SK-N-SH (cell line): ENCODE measurements at regions not wholly inside any gene's neighbourhood (a gene's known extent, or its start where the extent isn't known, plus 50 kb on each side); places are given as distances from the start of the nearest gene placed in this dataset.

Experiments
- CTCF ChIA-PET: fragments of 300-600, 350-600 bp; formaldehyde crosslinking; extraction: SDS; loops from one replicate; lab custom pipeline; 2021; lab: Yijun Ruan, JAX
- POLR2A ChIA-PET: fragments of 350-600 bp; sonication (Branson Sonifier 250); formaldehyde crosslinking; extraction: SDS; loops from one replicate; lab custom pipeline; 2020; ENCODE audit warnings: antibody characterized with exemption, inconsistent platforms; lab: Yijun Ruan, JAX
- DNase-seq: peaks from one replicate; pipeline ENCODE4 v3.0.0; 2012
- H2AFZ ChIP-seq: fragments of 200-600 bp; sonication (generic); 2 replicates; pipeline ENCODE4 v1.8.1; 2016; ENCODE audit warnings: antibody characterized with exemption, mild to moderate bottlenecking, low read depth
- H3F3A ChIP-seq: fragments of 200-600 bp; sonication (generic); replicated peaks from 2 replicates; pipeline ENCODE3; 2016; ENCODE audit warnings: antibody characterized with exemption, mild to moderate bottlenecking; ENCODE audit not compliant: insufficient read depth
- H3K27ac ChIP-seq, 2 experiments: fragments of 200-500 bp in 1 of 2; fragments of 200-600 bp in 1 of 2; sonication (Bioruptor generic) in 1 of 2; sonication (generic), shearing (Covaris generic) in 1 of 2; 2 replicates each; pipeline versions ENCODE4 v1.5.1 to v1.6.1; 2014 to 2016; ENCODE audit warnings: low read depth in 2 of 2, inconsistent platforms in 1 of 2, low read length in 1 of 2, mild to moderate bottlenecking in 1 of 2, mixed read lengths in 1 of 2
- H3K27me3 ChIP-seq: fragments of 200-600 bp; sonication (generic), shearing (Covaris generic); 2 replicates; pipeline ENCODE4 v1.6.1; 2016; ENCODE audit warnings: mixed run types; ENCODE audit not compliant: insufficient read depth
- H3K36me3 ChIP-seq, 2 experiments: fragments of 200-500 bp in 1 of 2; fragments of 200-600 bp in 1 of 2; sonication (Bioruptor generic) in 1 of 2; sonication (generic) in 1 of 2; replicated peaks in 1 of 2; 2 replicates each; pipeline versions ENCODE3 to v1.5.1; 2014 to 2016; ENCODE audit warnings: low read length in 1 of 2, mild to moderate bottlenecking in 1 of 2; ENCODE audit not compliant: insufficient read depth in 2 of 2, control insufficient read depth in 1 of 2
- H3K4me1 ChIP-seq, 2 experiments: fragments of 200-500 bp in 1 of 2; fragments of 200-600 bp in 1 of 2; sonication (Bioruptor generic) in 1 of 2; sonication (generic), shearing (Covaris generic) in 1 of 2; 2 replicates each; pipeline versions ENCODE4 v1.5.1 to v1.6.1; 2014 to 2016; ENCODE audit warnings: low read depth in 1 of 2, low read length in 1 of 2, mixed run types in 1 of 2; ENCODE audit not compliant: insufficient read depth in 2 of 2, control insufficient read depth in 1 of 2
- H3K4me2 ChIP-seq: fragments of 200-600 bp; sonication (generic), shearing (Covaris generic); 2 replicates; pipeline ENCODE4 v1.6.1; 2017; ENCODE audit warnings: mixed run types
- H3K4me3 ChIP-seq, 2 experiments: fragments of 200-500 bp in 1 of 2; fragments of 200-600 bp in 1 of 2; sonication (Bioruptor generic) in 1 of 2; sonication (generic), shearing (Covaris generic) in 1 of 2; 2 replicates each; pipeline versions ENCODE4 v1.5.1 to v1.8.1; 2014 to 2016; ENCODE audit warnings: low read depth in 2 of 2, inconsistent platforms in 1 of 2, low read length in 1 of 2, mild to moderate bottlenecking in 1 of 2, mixed read lengths in 1 of 2, moderate library complexity in 1 of 2
- H3K79me2 ChIP-seq: fragments of 200-600 bp; sonication (generic); 2 replicates; pipeline ENCODE4 v1.8.1; 2017; ENCODE audit warnings: mild to moderate bottlenecking; ENCODE audit not compliant: insufficient read depth
- H3K9ac ChIP-seq: fragments of 200-600 bp; sonication (generic); 2 replicates; pipeline ENCODE4 v1.6.1; 2017; ENCODE audit warnings: mixed run types
- H3K9me2 ChIP-seq: fragments of 200-600 bp; sonication (generic); 2 replicates; pipeline ENCODE4 v1.6.1; 2017; ENCODE audit warnings: mixed run types
- H3K9me3 ChIP-seq: fragments of 200-600 bp; sonication (generic); 2 replicates; pipeline ENCODE4 v1.6.1; 2017; ENCODE audit warnings: mixed run types, mild to moderate bottlenecking, moderate library complexity
- H4K20me1 ChIP-seq: fragments of 200-600 bp; sonication (generic); 2 replicates; pipeline ENCODE4 v1.6.1; 2017; ENCODE audit warnings: mild to moderate bottlenecking, mixed run types; ENCODE audit not compliant: insufficient read depth
- CTCF ChIP-seq: fragments of 200-600 bp; sonication (generic); IDR thresholded peaks from 2 replicates; pipeline ENCODE4 v1.6.1; 2017; ENCODE audit warnings: antibody characterized with exemption, mild to moderate bottlenecking, moderate library complexity
- ELF1 ChIP-seq: IDR thresholded peaks from 2 replicates; pipeline ENCODE4 v1.4.0; 2012
- FOXJ3 ChIP-seq: sonication (generic); formaldehyde crosslinking; IDR thresholded peaks from 2 replicates; pipeline ENCODE4 v1.5.1; 2020; ENCODE audit warnings: mild to moderate bottlenecking, missing genetic modification reagents
- MXI1 ChIP-seq: IDR thresholded peaks from 2 replicates; pipeline ENCODE4 v1.6.1; 2012; ENCODE audit warnings: mild to moderate bottlenecking, low read depth, low read length, improper control_type of control experiment
- NFIC ChIP-seq: IDR thresholded peaks from 2 replicates; pipeline ENCODE4 v1.4.0; 2012; ENCODE audit warnings: borderline replicate concordance
- POLR2AphosphoS5 ChIP-seq: IDR thresholded peaks from 2 replicates; pipeline ENCODE4 v1.6.1; 2012; ENCODE audit warnings: low read depth, low read length
- REST ChIP-seq: IDR thresholded peaks from 2 replicates; pipeline ENCODE4 v1.6.1; 2012; ENCODE audit warnings: mild to moderate bottlenecking, low read depth, low read length, moderate library complexity
- SIN3A ChIP-seq: IDR thresholded peaks from 2 replicates; pipeline ENCODE4 v1.6.1; 2012; ENCODE audit warnings: low read depth, mild to moderate bottlenecking, low read length, moderate library complexity, borderline replicate concordance
- USF1 ChIP-seq: IDR thresholded peaks from 2 replicates; pipeline ENCODE4 v1.4.0; 2012; ENCODE audit warnings: low read depth, borderline replicate concordance
- USF2 ChIP-seq: fragments of 150-350 bp; IDR thresholded peaks from 2 replicates; pipeline ENCODE4 v1.6.1; 2017; ENCODE audit warnings: antibody characterized with exemption, low read length, low read depth, borderline replicate concordance
- WGBS: methylation state at CpG from one replicate; pipeline ENCODE4 v1.1.6; 2017; ENCODE audit warnings: low lambda C conversion rate; 5-methylcytosine and 5-hydroxymethylcytosine counted together

GRCh38 chr3:110123946-110124345 lies 786.6 kb upstream of the DPPA4 start (continued):
- TF ChIP-seq REST (no peak), POLR2AphosphoS5 (no peak)
- TF ChIP-seq, all 33 proteins: peak for 0

- Histone ChIP-seq H3K27ac (no peak overlapping the region), H3K4me3 (no peak overlapping the region), H3K4me1 (no peaks in the 10 kb centered on the region), H3K36me3 (no peaks in the 10 kb centered on the region), H3K79me2 (no peaks in the 10 kb centered on the region), H3K4me2 (no peak overlapping the region), H4K20me1 (no peaks in the 10 kb centered on the region), H3F3A (no peaks in the 10 kb centered on the region), H3K27me3 (no peaks in the 10 kb centered on the region), H3K9me3 (no peaks in the 10 kb centered on the region), H2AFZ (no peak overlapping the region), H3K9ac (no peak overlapping the region), H3K9me2 (no peaks in the 10 kb centered on the region; the same call in 1 of the 2 replicates)
- TF ChIP-seq ELF1 (no peak), CTCF (no peak), NFIC (no peak), SIN3A (no peak), MXI1 (no peak), FOXJ3 (CRISPR knock-in tag) (no peak), USF1 (no peak), USF2 (no peak)
- no peak for DNase-seq
- WGBS, result 77% methylated on average over 9 of the region's 10 CpGs
- ChIA-PET POLR2A (no interaction called here), CTCF (no interaction called here)
These were observed 788.7 kb upstream of the DPPA4 start for GRCh38 chr3:110126065-110126464.
